NCI-H774 (cell line): ENCODE measurements at regions not wholly inside any gene's neighbourhood (a gene's known extent, or its start where the extent isn't known, plus 50 kb on each side); places are given as distances from the start of the nearest gene placed in this dataset.

Experiments
- DNase-seq: peaks from one replicate; lab custom pipeline; 2025; lab: John Stamatoyannopoulos, UW

DNA sequence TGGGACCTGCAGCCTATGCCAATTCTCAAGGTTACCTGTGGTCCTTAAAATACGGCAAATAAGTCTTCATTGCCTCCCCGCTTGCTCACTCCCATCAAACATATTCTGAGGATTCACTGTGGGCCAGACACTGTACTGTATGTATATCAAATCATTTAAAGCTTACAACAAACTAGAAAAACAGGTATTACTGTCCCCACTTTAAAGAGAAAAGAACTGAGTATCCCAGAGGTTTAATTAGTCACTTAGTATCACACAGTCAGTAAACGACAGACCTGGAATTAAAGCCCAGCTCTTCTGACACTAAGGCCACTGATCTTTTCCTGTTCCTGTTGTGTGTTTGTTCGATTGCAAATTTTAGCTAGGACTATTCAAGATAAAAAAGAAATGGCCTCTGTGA is 248.2 kb downstream of the ACTL7B start:
- DNase-seq: no peak

DNA sequence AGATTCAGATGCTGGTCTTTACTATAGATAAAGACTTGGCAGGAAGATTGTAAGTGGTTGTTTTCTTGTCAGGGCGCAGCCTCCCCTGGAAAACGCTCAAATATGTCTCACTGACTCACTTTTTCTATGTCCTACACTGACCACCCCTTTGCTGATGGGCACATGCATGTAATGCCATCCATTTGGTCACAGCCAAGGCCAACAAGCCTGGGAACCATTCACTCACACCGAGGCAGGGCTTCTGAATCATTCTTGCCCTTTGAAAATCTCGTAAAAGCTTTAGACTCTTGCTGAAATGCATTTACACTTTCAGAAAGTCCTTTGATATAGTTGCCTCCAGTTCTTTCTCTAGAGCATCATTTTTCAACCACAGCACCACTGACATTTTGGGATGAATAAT is 249.4 kb downstream of the ACTL7B start:
- no peak for DNase-seq

- no peak for DNase-seq
Observed at GRCh38 chr9:108603141-108603540, 252.6 kb downstream of the ACTL7B start.

DNA sequence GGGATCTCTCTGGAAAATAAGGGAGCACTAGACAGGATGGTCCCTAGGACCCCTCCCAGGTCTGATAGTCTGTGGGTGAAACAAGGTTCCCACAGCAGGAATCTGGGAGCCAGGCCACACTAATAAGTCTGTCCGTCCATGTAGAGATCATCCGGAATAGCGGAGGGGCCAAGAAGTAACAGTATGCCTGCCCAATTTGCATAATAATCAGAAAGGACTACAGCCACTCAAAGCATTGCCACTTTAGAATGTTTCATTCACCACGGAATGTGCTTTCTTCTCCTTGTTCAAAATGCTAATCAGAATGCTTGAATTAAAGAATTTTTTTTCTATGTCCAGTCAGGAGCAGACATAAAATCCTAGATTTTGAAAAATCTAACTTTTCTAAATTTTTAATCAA is 254.9 kb downstream of the ACTL7B start:
- DNase-seq: no peak

DNA sequence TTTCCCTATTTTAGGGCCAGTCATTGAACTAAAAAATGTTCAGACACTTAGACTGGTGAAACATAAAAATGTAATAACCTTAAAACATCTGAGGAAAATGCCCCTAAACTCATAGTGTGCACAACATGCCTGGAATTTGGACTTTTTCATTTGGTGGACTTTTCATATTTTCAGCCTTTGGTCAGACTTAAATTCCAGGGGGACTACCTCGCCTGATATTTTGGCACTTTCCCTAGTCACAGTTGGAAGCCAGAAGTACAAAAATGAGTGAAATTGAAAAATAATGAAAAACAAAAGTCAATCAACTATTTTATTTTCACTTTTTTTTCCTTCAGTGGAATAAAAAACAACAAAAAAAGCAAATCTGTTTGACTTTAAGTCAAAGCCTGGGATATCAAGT is 256.2 kb downstream of the ACTL7B start:
- DNase-seq: no peak

- DNase-seq: no peak
Observed at GRCh38 chr9:108591121-108591520, 264.7 kb downstream of the ACTL7B start.

DNA sequence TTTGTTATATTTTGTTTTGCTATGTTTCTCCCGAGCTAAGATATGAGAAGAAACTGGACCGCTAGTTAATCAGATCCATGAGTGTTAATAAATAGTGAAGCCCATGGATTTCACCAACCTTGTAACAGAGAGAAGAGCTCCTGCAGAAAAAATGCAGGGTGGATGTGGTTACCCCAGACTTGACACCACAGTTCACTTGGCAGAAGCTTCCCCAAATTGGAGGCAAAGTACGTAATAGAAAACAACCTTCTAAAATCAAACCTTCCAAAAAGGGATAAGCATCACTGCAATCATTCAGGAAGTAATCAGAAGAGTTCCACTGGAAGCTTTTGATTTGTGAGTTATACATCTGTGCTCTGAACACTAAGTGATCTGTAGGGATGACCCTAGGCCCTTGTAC is 267.5 kb downstream of the ACTL7B start:
- DNase-seq: no peak

DNA sequence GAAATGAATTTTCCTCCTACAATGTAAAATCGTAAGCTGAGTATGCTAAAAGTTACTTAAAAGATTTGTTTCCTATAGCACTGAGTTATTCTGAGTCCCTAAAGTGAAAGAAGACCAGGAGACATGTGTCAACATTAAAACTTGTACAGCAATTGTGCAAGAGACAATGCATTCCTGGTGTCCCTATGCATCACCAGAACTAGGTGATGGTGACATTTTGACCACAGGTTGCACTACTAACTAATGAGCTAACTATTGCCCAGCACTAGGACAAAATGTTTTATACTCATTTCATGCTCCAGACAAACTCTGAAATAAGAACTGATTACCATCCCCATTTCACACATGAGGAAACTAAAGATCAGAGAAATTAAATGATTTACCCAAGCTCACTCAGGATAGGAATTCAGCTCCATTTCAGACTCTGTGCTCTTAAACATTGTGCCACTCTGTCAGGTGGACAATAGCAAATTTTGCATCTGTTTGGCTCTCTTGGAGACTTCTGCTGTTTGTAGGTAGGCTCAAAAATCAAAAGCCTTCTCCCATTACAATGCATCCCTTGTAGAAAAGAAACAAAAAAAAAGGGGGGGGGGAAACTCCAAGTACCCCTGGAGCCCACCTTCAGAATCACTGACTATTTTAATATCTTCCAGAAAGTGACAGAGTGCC is 269.2 kb downstream of the ACTL7B start:
- no peak for DNase-seq

DNA sequence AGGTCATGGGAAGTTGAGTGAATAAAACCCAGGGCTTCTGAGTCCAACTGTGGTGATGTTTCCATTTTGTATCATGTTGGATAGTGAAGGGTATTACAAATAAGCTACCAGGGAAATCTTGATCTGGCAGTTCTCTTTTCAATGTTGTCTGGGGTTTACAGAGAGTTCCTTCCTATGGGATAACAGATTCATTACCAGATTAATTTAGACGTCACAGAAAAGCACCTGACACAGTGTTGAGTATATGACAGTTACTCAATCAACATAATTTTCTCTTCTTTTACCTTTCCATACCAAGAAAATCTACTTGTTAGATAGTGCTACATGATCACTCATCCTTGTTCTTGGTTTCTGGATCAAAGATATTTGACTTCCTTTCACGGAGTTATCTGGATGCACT is 270.9 kb downstream of the ACTL7B start:
- no peak for DNase-seq

DNA sequence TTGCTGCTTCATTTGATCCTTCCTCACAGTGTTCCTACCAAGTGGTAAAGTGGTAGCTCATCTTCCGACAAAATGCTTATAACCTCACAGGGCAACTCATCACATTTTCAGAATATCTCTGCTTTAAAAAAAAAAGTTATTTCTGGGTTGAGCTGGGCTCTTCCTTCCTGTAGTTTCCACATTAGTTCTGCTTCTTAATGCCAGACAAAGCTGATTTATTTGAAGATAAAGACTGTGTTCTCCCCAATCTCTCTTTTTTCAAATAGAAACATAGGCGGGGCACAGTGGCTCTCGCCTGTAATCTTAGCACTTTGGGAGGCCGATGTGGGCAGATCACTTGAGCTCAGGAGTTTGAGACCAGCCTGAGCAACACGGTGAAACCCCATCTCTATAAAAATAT is 273.1 kb downstream of the ACTL7B start:
- no peak for DNase-seq

DNA sequence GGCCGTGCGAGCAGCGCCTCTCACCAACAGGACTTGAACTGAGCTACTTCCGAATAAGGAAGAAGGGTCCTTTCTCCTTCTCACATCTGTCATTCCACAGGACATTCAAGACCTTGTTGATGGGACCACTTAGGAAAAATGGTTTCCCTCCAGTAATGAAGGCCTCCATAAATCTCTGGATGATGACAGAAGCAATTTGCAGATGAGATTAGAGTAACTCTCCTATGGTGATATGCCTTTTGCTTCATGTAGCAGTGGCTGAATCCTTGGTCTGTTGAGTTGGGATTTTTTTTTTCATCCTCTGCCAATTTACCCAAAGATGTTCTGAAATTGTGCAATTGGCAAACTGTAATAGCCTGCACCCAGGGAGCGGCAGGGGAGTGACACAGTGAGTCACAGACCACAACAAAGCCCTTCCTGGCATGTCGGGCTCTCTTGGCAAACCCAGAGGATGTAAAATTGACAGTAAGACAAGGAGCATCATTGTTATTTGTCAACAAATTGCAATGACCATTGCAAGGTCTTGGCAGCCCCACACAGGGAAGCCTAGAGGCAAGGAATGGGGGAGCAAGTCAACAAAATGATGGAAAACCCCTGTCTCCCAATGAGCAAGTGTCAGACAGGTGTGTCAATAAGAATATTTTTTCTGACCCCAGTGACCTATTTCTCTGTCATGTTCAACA is 275.9 kb downstream of the ACTL7B start:
- DNase-seq: no peak

DNA sequence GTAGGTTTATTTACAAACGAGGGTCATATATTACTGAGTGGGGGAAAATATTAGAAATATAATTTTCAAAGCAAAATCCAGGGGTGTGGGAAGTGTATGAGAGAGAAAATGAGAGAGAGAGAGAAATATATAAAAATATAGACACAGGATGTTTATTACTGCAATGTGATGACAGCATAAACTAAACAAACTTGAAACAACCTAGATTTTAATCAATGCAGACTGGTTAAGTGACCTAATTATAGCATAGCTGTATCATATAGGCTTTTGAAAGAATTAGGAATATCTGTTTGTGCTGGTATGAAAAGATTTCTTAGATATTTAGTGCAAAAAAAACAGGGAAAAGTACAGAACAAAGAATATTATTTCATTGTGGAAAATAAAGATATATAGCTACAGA is 280.5 kb downstream of the ACTL7B start:
- no peak for DNase-seq

DNA sequence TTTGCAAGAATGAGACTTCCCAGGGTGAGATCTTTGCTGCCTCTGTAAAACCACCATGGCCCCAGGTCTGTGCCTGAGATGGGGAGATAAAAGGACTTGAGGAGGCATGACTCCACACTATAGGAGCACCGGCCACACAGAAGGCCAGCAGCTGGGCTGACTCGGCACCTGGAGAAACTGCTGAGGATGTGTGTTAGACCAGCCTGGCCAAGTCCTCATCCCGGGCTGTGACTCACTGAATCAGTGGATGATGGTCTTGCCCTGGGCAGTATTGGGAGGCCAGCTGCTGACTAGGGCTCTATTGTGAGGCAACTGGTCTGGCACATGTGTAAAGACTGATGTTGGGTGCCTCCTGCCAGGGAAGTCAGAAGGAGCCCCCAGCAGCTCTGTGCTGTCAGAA is 286.2 kb downstream of the ACTL7B start:
- no peak for DNase-seq

- DNase-seq: no peak
Observed at GRCh38 chr9:108568093-108568492, 287.7 kb downstream of the ACTL7B start.

DNA sequence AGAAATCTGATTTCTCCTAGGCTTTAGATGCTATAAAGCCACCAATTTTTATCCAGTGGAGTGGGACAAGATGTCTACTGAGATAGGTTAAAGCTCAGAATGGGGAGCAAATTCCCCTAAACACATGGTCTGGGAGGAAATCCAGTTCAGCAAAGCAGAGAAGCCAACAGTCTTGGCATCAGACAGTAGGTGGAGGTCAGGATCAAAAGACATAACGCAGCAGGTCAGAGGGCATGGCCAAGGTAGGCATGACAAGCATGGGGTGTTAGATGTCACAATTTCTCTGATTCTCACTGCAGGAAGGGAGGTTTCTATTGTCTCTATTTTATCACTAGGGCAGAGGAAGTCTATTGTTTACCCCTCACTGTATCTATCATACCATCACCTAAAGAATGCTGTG is 288.2 kb downstream of the ACTL7B start:
- no peak for DNase-seq

DNA sequence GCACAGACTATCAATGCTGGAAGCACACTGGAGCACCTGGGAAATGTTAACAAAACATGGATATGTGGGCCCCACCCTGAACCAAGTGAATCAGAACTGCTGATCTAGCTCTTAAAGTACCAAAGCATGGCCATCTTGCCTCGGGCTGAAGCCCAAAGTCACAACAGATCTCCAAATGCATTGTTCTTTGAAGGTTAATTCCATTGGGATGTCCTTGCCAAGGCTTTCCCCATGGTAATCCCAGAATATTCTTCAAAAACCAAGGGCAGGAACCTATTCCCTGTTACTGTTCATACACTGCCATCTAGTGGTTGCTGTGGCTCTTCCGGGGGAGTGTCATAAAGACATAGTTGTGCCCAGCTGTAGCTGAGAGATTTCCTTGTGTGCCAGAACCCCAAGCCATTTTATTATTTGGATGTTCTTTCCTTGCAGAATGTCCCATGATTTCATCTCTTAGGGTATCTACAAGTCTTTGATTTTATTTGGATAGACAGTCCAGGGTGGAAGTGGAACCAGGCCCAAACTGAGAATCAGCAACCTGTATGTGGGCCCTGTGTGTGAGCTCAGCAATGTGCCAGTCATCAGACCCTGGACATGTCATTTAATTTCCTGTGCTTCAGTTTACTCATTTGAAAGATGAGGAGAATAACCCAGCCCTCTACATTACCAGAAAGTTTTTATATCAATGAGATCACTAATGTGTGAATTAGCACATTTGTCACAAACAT is 290.0 kb downstream of the ACTL7B start:
- peak; percentile 74 for DNase-seq

GRCh38 chr9:108562176-108562575 is 293.6 kb downstream of the ACTL7B start:
- no peak for DNase-seq

DNA sequence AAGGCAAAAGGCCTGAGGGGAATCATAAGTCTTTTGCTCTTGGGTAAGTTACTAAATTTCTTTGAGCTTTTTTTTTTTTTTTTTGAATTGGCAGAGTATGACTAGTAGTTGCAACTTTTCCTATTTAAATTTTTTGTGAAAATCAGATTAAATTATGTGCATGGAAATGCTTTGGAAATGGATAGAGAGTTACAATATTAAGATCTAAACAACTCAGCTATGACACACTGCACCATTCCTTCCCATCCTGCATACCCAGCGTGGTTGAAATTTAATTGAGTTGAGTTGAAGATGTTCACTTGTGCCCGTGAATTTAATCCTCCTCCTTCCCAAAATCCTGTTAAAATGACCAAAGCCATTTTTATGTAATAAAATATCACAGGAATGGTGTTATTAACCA is 296.4 kb downstream of the ACTL7B start:
- DNase-seq: no peak

DNA sequence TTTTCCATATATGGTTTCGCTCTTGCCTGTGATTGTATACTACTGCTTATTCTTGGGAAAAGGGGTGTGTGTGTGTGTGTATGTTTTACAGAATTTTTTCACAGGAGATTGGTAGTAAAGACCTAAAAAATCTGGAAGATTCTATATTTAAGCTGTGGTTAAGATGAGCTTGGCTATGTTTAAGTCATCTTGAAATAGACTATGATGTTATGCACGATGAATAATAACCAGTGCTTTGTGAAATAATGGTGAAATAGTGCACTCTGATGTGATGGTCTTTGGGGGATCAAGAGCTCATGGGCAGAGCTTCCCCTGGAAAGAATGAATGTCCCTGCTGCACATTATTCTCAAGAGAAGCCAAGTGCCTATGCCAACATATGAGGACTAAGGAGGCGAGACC is 301.0 kb downstream of the ACTL7B start:
- DNase-seq: no peak

DNA sequence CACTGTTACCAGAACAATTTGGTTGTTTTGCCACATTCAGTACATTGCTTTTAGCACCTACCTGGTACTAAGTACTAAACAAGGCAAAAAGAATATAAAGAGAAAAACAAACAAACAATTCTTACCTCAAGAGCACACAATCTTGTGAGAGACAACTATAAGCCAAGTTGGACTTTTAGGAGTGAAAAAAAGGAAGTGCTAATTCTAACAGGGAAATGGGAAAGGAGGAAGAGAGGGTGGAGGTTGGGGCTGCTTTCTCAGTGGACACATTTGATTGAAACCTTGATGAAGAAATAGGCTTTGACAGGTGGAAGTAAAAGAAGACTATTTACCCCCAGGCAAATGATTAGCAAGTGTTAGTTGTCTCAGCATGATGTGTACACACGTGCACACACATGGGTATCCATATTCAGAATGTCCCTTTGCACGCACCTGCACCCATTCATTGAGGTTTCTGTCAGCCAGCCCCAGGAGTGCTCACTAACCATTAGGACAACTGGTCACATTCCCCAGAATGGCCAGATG is 302.6 kb downstream of the ACTL7B start:
- no peak for DNase-seq

GRCh38 chr9:108552459-108553040 is 303.2 kb downstream of the ACTL7B start:
- DNase-seq: peak; percentile 9

- DNase-seq: no peak
Observed at GRCh38 chr9:108551030-108551841, 304.6 kb downstream of the ACTL7B start.
